CD4-positive, alpha-beta T cell treated with Interferon gamma for 1 hour (primary cell): ENCODE measurements at regions not wholly inside any gene's neighbourhood (a gene's known extent, or its start where the extent isn't known, plus 50 kb on each side); places are given as distances from the start of the nearest gene placed in this dataset.

Experiments
- DNase-seq: peaks from one replicate; pipeline ENCODE4 v3.0.0-alpha.2; 2020

GRCh38 chr3:72313308-72313707 lies 528.4 kb upstream of the PROK2 start:
- DNase-seq = no peak

GRCh38 chr3:72312339-72312738 lies 527.4 kb upstream of the PROK2 start:
- no peak for DNase-seq

GRCh38 chr3:72311425-72311824 lies 526.5 kb upstream of the PROK2 start:
- DNase-seq = no peak

- DNase-seq = peak; percentile 74
These were observed 525.8 kb upstream of the PROK2 start for GRCh38 chr3:72310419-72311380.

GRCh38 chr3:72309661-72310418 lies 524.9 kb upstream of the PROK2 start:
- DNase-seq = no peak

GRCh38 chr3:72308641-72309040 lies 523.7 kb upstream of the PROK2 start:
- no peak for DNase-seq

GRCh38 chr3:72307438-72308115 lies 522.6 kb upstream of the PROK2 start:
- DNase-seq = no peak

GRCh38 chr3:72306800-72307341 lies 521.9 kb upstream of the PROK2 start:
- no peak for DNase-seq

GRCh38 chr3:72303926-72304325 lies 519.0 kb upstream of the PROK2 start:
- DNase-seq = no peak

- no peak for DNase-seq
These were observed 516.8 kb upstream of the PROK2 start for GRCh38 chr3:72301779-72302178.

- DNase-seq = no peak
These were observed 515.7 kb upstream of the PROK2 start for GRCh38 chr3:72300621-72301020.

- no peak for DNase-seq
These were observed 514.9 kb upstream of the PROK2 start for GRCh38 chr3:72299823-72300222.

- no peak for DNase-seq
These were observed 514.4 kb upstream of the PROK2 start for GRCh38 chr3:72299321-72299802.

- DNase-seq = no peak
These were observed 513.5 kb upstream of the PROK2 start for GRCh38 chr3:72298201-72299152.

- no peak for DNase-seq
These were observed 512.5 kb upstream of the PROK2 start for GRCh38 chr3:72297481-72297880.

GRCh38 chr3:72296477-72297111 lies 511.6 kb upstream of the PROK2 start:
- DNase-seq = no peak

- no peak for DNase-seq
These were observed 511.1 kb upstream of the PROK2 start for GRCh38 chr3:72295962-72296450.

- no peak for DNase-seq
These were observed 510.5 kb upstream of the PROK2 start for GRCh38 chr3:72295276-72295961.

GRCh38 chr3:72290859-72291638 lies 506.1 kb upstream of the PROK2 start:
- no peak for DNase-seq

GRCh38 chr3:72289692-72290071 lies 504.7 kb upstream of the PROK2 start:
- no peak for DNase-seq
